Loucy (cell line): ENCODE measurements at regions not wholly inside any gene's neighbourhood (a gene's known extent, or its start where the extent isn't known, plus 50 kb on each side); places are given as distances from the start of the nearest gene placed in this dataset.

ENCODE experiments used
- H2AFZ ChIP-seq: fragments of 200-600 bp; sonication (generic); 2 replicates; pipeline ENCODE4 v1.6.0; 2016; ENCODE audit warnings: antibody characterized with exemption, mild to moderate bottlenecking, low read length, moderate library complexity
- H3F3A ChIP-seq: fragments of 200-600 bp; 2 replicates; pipeline ENCODE4 v1.6.0; 2016; ENCODE audit warnings: antibody characterized with exemption, low read depth, mild to moderate bottlenecking
- H3K27me3 ChIP-seq: fragments of 200-600 bp; sonication (generic); 2 replicates; pipeline ENCODE4 v1.6.1; 2014; ENCODE audit warnings: low read length, mild to moderate bottlenecking; ENCODE audit not compliant: insufficient read depth, poor library complexity, severe bottlenecking
- H3K36me3 ChIP-seq: fragments of 200-600 bp; sonication (generic); 2 replicates; pipeline ENCODE4 v1.6.1; 2016; ENCODE audit warnings: low read length; ENCODE audit not compliant: insufficient read depth
- H3K4me1 ChIP-seq: fragments of 200-600 bp; sonication (generic); 2 replicates; pipeline ENCODE4 v1.5.1; 2014; ENCODE audit warnings: low read length, mild to moderate bottlenecking; ENCODE audit not compliant: insufficient read depth, poor library complexity, severe bottlenecking
- H3K4me2 ChIP-seq: fragments of 200-600 bp; sonication (generic); 2 replicates; pipeline ENCODE4 v1.6.0; 2014; ENCODE audit warnings: antibody characterized with exemption, low read length, low read depth, mild to moderate bottlenecking; ENCODE audit not compliant: poor library complexity, severe bottlenecking
- H3K4me3 ChIP-seq: fragments of 200-600 bp; sonication (generic); 2 replicates; pipeline ENCODE4 v1.5.1; 2014; ENCODE audit warnings: low read length, mild to moderate bottlenecking, mixed read lengths; ENCODE audit not compliant: poor library complexity, severe bottlenecking
- H3K79me2 ChIP-seq: fragments of 200-600 bp; sonication (generic); 2 replicates; pipeline ENCODE4 v1.6.1; 2014; ENCODE audit warnings: low read length; ENCODE audit not compliant: insufficient read depth
- H3K9ac ChIP-seq: fragments of 200-600 bp; sonication (generic); 2 replicates; pipeline ENCODE4 v1.6.0; 2014; ENCODE audit warnings: mild to moderate bottlenecking, low read depth, low read length, moderate library complexity; ENCODE audit not compliant: poor library complexity, severe bottlenecking
- H3K9me2 ChIP-seq: fragments of 200-600 bp; sonication (generic); replicated peaks from 2 replicates; pipeline ENCODE4 v1.6.1; 2016; ENCODE audit warnings: low read depth, low read length, mixed read lengths
- H3K9me3 ChIP-seq: fragments of 200-600 bp; sonication (generic); 2 replicates; pipeline ENCODE4 v1.6.1; 2014; ENCODE audit warnings: mild to moderate bottlenecking, antibody characterized with exemption, low read length, low read depth; ENCODE audit not compliant: insufficient read depth
- H4K20me1 ChIP-seq: fragments of 200-600 bp; sonication (generic); 2 replicates; pipeline ENCODE4 v1.6.0; 2014; ENCODE audit warnings: antibody characterized with exemption, low read length, mild to moderate bottlenecking; ENCODE audit not compliant: insufficient read depth, poor library complexity, severe bottlenecking
- CTCF ChIP-seq: fragments of 200-600 bp; sonication (generic); conservative IDR thresholded peaks from 2 replicates; pipeline ENCODE4 v1.5.1; 2014; ENCODE audit warnings: mild to moderate bottlenecking, antibody characterized with exemption, low read length
- EZH2phosphoT487 ChIP-seq: fragments of 200-600 bp; IDR thresholded peaks from 2 replicates; pipeline ENCODE4 v1.6.1; 2018; ENCODE audit warnings: antibody characterized with exemption, mild to moderate bottlenecking, moderate library complexity, borderline replicate concordance

GRCh38 chr12:3367750-3368444 lies 123.1 kb upstream of the PRMT8 start:
- H3K27me3 ChIP-seq, result no peaks in the 10 kb centered on the region

GRCh38 chr12:3371018-3371417 lies 120.0 kb upstream of the PRMT8 start:
- H3K79me2 ChIP-seq, result no peaks in the 10 kb centered on the region
- H3K9ac ChIP-seq, result no peak overlapping the region
- H3K4me1 ChIP-seq, result no peaks in the 10 kb centered on the region
- no peak overlapping the region for H2AFZ ChIP-seq
- no peaks in the 10 kb centered on the region for H3K9me3 ChIP-seq
- no peak overlapping the region for H3K4me3 ChIP-seq
- no peaks in the 10 kb centered on the region for H3F3A ChIP-seq
- no peak overlapping the region for H3K4me2 ChIP-seq
- H3K9me2 ChIP-seq, result no peaks in the 10 kb centered on the region
- H3K27me3 ChIP-seq, result no peaks in the 10 kb centered on the region
- no peaks in the 10 kb centered on the region for H3K36me3 ChIP-seq
- TF ChIP-seq CTCF, result no peak
- no peak for TF ChIP-seq EZH2phosphoT487
- H4K20me1 ChIP-seq, result no peaks in the 10 kb centered on the region

More at GRCh38 chr12:3367750-3368444, 123.1 kb upstream of the PRMT8 start:
- Histone ChIP-seq H3K9ac (no peak overlapping the region), H3K4me2 (no peak overlapping the region), H3K79me2 (no peaks in the 10 kb centered on the region), H2AFZ (no peak overlapping the region), H3K9me2 (no peaks in the 10 kb centered on the region), H3K9me3 (no peaks in the 10 kb centered on the region), H3F3A (no peaks in the 10 kb centered on the region), H3K4me3 (no peak overlapping the region), H3K36me3 (no peaks in the 10 kb centered on the region), H3K4me1 (no peaks in the 10 kb centered on the region), H4K20me1 (no peaks in the 10 kb centered on the region)
- TF ChIP-seq CTCF (no peak), EZH2phosphoT487 (no peak)

- Histone ChIP-seq H3K9me2 (no peaks in the 10 kb centered on the region), H3K4me2 (no peak overlapping the region), H3K36me3 (no peaks in the 10 kb centered on the region), H3F3A (no peaks in the 10 kb centered on the region), H3K79me2 (no peaks in the 10 kb centered on the region), H3K4me1 (no peaks in the 10 kb centered on the region), H3K4me3 (no peak overlapping the region), H4K20me1 (no peaks in the 10 kb centered on the region), H3K9ac (no peak overlapping the region), H3K27me3 (no peaks in the 10 kb centered on the region), H2AFZ (no peak overlapping the region), H3K9me3 (no peaks in the 10 kb centered on the region)
- no peak for TF ChIP-seq EZH2phosphoT487
- TF ChIP-seq CTCF, result no peak
These were observed 115.7 kb upstream of the PRMT8 start for GRCh38 chr12:3375326-3375725.
